ENCODE measurements at regions not wholly inside any gene's neighbourhood (a gene's known extent, or its start where the extent isn't known, plus 50 kb on each side); places are given as distances from the start of the nearest gene placed in this dataset.

DNA sequence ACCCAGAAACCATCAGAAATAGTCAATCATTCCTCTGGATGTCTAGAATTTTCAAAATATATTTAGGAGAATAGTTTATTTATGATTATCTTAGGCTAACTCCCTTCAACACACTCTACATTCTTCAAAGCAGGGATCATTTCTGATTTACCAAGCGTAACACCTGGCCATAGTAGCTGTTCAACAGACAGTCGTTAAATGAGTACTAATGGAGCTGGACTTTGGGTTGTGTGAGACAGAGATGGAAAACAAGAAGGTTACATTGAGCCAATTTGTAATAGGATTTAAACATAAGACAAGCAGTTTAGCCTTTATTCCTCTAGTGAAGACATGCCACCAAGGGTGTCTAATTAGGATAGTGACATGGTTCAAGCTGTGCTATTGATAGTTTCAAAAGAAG lies 129.2 kb upstream of the ANO3 start:
- intact Hi-C loops (cut with DNase I; ENCODE audit: low total_unique reads): no loop called here
- Histone ChIP-seq H3K27me3 (no peaks in the 10 kb centered on the region), H3K4me3 (no peak overlapping the region), H3K4me1 (no peaks in the 10 kb centered on the region), H3K9me3 (no peaks in the 10 kb centered on the region), H3K27ac (no peak overlapping the region), H3K36me3 (no peaks in the 10 kb centered on the region)
- TF ChIP-seq, protein P1, sequence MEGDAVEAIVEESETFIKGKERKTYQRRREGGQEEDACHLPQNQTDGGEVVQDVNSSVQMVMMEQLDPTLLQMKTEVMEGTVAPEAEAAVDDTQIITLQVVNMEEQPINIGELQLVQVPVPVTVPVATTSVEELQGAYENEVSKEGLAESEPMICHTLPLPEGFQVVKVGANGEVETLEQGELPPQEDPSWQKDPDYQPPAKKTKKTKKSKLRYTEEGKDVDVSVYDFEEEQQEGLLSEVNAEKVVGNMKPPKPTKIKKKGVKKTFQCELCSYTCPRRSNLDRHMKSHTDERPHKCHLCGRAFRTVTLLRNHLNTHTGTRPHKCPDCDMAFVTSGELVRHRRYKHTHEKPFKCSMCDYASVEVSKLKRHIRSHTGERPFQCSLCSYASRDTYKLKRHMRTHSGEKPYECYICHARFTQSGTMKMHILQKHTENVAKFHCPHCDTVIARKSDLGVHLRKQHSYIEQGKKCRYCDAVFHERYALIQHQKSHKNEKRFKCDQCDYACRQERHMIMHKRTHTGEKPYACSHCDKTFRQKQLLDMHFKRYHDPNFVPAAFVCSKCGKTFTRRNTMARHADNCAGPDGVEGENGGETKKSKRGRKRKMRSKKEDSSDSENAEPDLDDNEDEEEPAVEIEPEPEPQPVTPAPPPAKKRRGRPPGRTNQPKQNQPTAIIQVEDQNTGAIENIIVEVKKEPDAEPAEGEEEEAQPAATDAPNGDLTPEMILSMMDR (IDR thresholded peaks at IDR 0.05): no peak
- no peak for TF ChIP-seq POLR2A (IDR thresholded peaks at IDR 0.05)
- no peak for DNase-seq

DNA sequence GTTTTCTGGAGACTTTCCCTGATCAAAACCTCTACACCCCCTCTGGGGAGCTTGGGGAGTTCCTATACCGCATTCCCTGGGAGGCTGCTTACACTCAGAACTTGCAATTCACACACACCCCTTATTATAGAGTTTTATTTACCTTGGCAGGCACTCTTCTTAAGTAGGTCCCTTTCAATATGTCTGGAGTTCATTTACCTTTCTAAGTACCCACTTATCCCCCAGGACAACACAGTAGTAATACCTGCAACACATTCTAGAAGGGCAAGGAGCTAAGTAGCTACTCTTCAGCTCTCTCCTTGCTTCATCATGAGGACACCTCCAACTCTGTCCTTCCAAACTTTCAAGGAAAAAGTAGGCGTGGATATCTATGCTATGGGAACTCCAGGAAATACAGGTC lies 127.8 kb upstream of the ANO3 start:
- H3K4me1 ChIP-seq: no peaks in the 10 kb centered on the region
- TF ChIP-seq, protein P1 (IDR thresholded peaks at IDR 0.05): no peak
- no peaks in the 10 kb centered on the region for H3K27me3 ChIP-seq
- H3K36me3 ChIP-seq: no peaks in the 10 kb centered on the region
- DNase-seq: no peak
- no peak overlapping the region for H3K4me3 ChIP-seq
- no peaks in the 10 kb centered on the region for H3K9me3 ChIP-seq
- intact Hi-C loops (cut with DNase I; ENCODE audit: low total_unique reads): no loop called here
- no peak overlapping the region for H3K27ac ChIP-seq

DNA sequence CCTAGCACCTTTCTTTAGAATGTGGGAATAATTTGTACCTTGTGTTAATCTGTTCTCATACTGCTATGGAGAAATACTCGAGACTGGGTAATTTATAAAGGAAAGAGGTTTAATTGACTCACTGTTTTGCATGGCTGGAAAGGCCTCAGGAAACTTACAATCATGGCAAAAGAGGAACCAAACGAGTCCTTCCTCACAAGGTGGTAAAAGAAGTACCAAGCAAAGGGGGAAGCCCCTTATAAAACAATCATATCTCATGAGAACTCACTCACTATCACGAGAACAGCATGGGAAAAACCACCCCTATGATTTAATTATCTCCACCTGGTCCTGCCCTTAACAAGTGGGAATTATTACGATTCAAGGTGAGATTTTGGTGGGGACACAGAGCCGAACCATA lies 127.1 kb upstream of the ANO3 start:
- no peak overlapping the region for H3K27ac ChIP-seq
- DNase-seq: no peak
- no peaks in the 10 kb centered on the region for H3K27me3 ChIP-seq
- intact Hi-C loops (cut with DNase I; ENCODE audit: low total_unique reads): no loop called here
- H3K4me1 ChIP-seq: no peaks in the 10 kb centered on the region
- no peak overlapping the region for H3K4me3 ChIP-seq
- H3K9me3 ChIP-seq: no peaks in the 10 kb centered on the region
- H3K36me3 ChIP-seq: no peaks in the 10 kb centered on the region
- TF ChIP-seq POLR2A (IDR thresholded peaks at IDR 0.05): no peak
- TF ChIP-seq, protein P1 (IDR thresholded peaks at IDR 0.05): no peak

DNA sequence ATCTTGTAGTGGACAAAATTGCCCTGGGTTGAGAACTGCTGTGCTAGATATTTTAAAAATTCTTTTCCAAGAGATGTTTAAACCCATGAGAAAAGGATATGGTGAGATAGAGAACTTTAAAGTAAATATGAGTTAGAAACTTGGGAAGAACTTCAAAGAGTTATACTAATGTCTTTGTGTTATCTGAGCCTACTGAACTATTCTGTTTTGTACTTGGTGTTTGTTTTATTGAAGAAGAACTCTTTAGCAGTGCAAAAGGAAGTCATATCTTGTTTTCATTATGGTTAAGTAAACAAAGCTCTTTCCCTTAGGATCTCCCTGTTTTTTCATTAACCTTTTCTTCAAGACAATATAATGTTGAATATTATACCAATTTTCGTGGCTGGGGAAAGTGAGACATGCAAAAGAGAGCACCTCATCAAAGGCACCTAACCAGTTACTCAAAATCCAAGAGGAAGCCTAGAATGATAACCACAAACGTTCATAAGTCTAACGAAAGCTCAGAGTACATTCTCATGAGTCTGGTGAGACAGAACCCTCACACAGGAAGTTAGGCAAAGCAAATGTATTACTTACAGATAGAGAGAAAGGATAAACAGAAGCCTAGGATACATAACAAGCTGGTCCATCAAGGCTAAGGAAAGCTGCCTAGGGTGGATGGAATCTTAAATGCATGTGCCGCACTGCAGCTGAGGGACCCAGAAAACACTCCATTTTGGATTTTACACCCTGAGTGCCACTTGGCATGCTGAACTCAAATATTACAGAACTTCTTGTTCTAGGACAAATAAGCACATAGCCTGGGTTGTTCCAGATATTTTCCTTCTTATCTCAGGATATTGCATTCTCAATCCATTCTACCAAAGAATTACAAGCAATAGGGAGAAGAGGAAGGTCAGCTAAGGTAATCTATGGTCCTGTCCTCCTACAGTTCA lies 112.5 kb upstream of the ANO3 start:
- TF ChIP-seq POLR2A (IDR thresholded peaks at IDR 0.05): no peak
- TF ChIP-seq, protein P1 (IDR thresholded peaks at IDR 0.05): no peak
- Histone ChIP-seq H3K9me3 (no peaks in the 10 kb centered on the region), H3K27ac (no peak overlapping the region), H3K36me3 (no peaks in the 10 kb centered on the region), H3K27me3 (no peaks in the 10 kb centered on the region), H3K4me3 (no peak overlapping the region), H3K4me1 (no peaks in the 10 kb centered on the region)
- DNase-seq: no peak
- intact Hi-C loops (cut with DNase I; ENCODE audit: low total_unique reads): no loop called here

DNA sequence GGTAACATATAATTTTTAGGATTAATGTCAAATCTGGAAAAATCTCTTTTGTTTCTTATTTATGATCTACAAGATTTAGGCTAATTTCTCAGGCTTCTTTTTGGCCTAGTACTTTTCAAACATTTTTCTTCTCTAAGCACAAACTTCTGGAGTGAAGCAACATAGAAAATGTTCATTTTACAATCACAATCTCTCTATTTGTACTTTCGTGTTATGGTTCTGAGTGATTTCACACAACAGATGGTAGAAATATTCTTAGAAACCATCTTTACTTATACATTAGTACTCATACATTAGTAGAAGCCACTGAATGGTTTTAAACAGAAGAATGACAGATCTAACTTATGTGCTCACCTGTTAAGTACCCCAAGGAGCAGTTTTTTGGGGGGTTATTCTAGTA lies 106.3 kb upstream of the ANO3 start:
- no peak for TF ChIP-seq POLR2A (IDR thresholded peaks at IDR 0.05)
- TF ChIP-seq, protein P1 (IDR thresholded peaks at IDR 0.05): no peak
- intact Hi-C loops (cut with DNase I; ENCODE audit: low total_unique reads): no loop called here
- Histone ChIP-seq H3K27me3 (no peaks in the 10 kb centered on the region), H3K4me1 (no peaks in the 10 kb centered on the region), H3K27ac (peak overlapping the region in 1 of 2 donors; percentile 59), H3K9me3 (no peaks in the 10 kb centered on the region), H3K36me3 (no peaks in the 10 kb centered on the region), H3K4me3 (no peak overlapping the region)
- DNase-seq: no peak
